GM10847 (cell line): ENCODE measurements at regions not wholly inside any gene's neighbourhood (a gene's known extent, or its start where the extent isn't known, plus 50 kb on each side); places are given as distances from the start of the nearest gene placed in this dataset.

ENCODE experiments used
- POLR2A ChIP-seq: IDR thresholded peaks from 2 replicates; pipeline ENCODE4 v1.6.1; 2011; ENCODE audit not compliant: insufficient read length; ENCODE audit errors: extremely low read depth

DNA sequence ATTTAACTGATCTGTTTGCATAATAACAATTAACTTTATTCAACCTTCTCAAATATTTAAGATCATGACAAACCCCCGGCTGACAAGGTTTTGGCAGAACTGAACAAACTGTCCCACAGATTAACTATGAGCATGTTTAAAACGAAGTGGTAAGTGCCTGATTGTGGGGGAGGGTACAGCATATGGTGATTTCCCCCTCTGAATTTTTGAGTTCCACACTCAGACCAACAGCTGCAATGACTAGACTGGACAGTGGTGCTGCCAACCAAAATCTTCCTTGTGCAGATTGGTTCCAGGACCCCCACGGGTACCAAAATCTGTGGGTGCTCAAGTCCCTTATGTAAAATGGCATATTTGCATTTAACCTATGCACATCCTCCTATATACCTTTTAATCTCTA is 449.5 kb downstream of the SHQ1 start:
- no peak for TF ChIP-seq POLR2A

GRCh38 chr3:72397586-72397985 is 450.7 kb downstream of the SHQ1 start:
- TF ChIP-seq POLR2A: no peak

GRCh38 chr3:72396899-72397298 is 451.3 kb downstream of the SHQ1 start:
- no peak for TF ChIP-seq POLR2A

DNA sequence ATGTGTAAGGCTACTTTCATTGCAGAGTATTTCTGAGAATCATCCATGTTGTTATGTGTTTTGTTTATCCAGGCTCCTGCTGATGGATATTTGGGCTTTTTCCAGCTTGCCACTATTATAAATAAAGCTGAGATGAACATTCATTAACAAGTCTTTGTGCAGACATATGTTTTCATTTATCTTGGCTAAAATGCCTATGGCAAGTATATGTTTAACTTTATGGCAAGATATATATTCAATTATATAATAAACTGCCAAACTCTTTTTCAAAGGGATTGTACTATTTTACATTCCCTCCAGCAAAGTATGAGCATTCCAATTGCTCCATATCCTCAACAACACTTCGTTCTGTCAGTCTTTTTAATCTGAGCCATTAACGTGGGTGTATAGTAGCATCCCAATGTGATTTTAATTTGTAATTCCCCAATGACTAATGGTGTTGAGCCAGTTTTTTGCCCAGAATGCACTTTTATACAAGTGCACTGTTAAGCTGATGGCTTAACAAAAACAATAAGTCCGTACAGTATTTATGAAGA is 452.4 kb downstream of the SHQ1 start:
- TF ChIP-seq POLR2A: no peak

DNA sequence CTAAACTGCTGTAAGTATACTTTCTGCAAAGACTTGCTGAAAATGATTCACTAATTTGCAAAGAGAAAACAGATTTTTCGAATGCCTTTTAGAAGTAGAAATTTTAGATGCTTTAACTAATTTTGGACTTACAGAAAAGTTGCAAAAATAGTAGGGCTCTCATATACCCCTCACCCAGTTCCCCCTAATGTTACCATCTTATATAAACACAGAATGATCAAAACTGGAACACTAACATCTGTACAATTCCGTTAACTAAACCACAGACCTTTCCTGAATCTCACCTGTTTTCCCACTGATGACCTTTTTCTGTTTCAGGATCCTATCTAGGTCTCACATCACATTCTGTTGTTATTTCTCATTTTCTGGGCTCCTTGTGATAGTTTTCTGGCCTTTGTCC is 454.8 kb downstream of the SHQ1 start:
- no peak for TF ChIP-seq POLR2A

GRCh38 chr3:72391659-72392058 is 456.6 kb downstream of the SHQ1 start:
- TF ChIP-seq POLR2A: no peak

- TF ChIP-seq POLR2A: no peak
Observed at GRCh38 chr3:72390841-72391240, 457.4 kb downstream of the SHQ1 start.

- TF ChIP-seq POLR2A: no peak
Observed at GRCh38 chr3:72388644-72389043, 459.6 kb downstream of the SHQ1 start.

- TF ChIP-seq POLR2A: no peak
Observed at GRCh38 chr3:72388117-72388516, 460.1 kb downstream of the SHQ1 start.

GRCh38 chr3:72386327-72387000 is 461.8 kb downstream of the SHQ1 start:
- no peak for TF ChIP-seq POLR2A

DNA sequence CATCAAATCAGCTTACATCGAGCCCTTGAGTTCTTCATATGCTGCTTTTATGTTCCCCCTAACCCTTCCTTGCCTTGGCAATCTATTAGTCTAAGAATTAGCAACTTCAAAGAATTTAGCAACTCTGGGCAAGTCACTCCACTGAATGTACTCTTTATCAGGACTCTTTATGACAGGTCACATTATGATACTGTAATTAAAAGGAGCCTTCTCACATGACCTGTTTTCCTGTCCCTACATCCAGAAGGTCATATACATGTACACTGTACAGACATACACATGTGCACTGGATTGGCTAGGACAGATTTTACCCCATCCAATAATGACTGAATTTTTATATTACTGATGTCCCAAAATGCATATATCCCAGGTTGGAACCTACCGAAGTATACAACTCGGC is 463.1 kb downstream of the SHQ1 start:
- TF ChIP-seq POLR2A: no peak

DNA sequence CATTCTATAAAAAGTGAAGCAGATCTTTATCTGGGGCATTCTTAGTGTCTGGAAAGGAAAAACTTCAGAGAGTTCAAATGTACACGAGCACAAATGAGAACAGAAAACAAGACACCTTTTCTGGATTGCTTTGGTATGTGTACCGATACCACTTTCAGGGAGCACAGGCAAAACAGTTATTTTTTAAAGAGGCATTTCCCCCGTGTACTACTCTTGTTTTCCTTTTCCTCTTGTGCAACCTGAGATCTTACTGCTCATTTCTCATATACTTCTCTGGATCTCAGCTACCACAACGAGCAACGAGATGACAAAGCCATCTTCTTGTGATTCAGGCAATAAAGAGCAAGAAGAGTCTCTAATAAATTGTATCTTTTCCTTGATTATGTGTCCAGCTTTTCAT is 463.6 kb downstream of the SHQ1 start:
- no peak for TF ChIP-seq POLR2A

GRCh38 chr3:72383883-72384282 is 464.4 kb downstream of the SHQ1 start:
- no peak for TF ChIP-seq POLR2A

GRCh38 chr3:72383230-72383629 is 465.0 kb downstream of the SHQ1 start:
- no peak for TF ChIP-seq POLR2A

- no peak for TF ChIP-seq POLR2A
Observed at GRCh38 chr3:72382460-72382859, 465.8 kb downstream of the SHQ1 start.

DNA sequence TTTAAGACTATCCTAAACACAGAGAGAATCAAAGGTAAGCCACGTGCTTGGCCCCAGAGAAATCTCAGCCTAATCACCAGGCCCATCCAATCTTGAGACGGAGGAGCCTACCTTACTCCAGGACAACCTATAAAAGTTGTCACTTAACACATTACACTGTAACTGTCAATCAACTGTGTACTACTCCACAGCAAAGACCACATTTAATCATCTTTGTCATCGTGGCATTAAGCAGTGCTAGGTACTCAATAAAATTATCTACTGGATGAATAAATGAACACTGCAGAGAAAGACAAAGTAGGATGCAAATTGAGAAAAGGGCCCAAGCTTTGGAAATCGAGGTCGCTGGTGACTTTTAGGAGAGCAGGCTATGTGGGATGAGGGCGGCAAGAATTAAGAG is 466.7 kb downstream of the SHQ1 start:
- TF ChIP-seq POLR2A: no peak
